ENCODE measurements at regions not wholly inside any gene's neighbourhood (a gene's known extent, or its start where the extent isn't known, plus 50 kb on each side); places are given as distances from the start of the nearest gene placed in this dataset.
"Not testable (repeated sequence)": the region's sequence is repeated elsewhere in the genome, so short reads cannot be mapped to it uniquely, and the experiment has no call there.

GRCh38 chr20:30502670-30503069, 754.8 kb upstream of the DEFB115 start:
- Histone ChIP-seq H3K9me3 (replicated peaks; ENCODE audit: control insufficient read depth, insufficient read depth, low read length) (peaks cover 2% of the 10 kb centered on the region), H3K9me1 (replicated peaks; ENCODE audit: control insufficient read depth, extremely low read depth, insufficient read depth, low read length) (no peaks in the 10 kb centered on the region), H2AFZ (ENCODE audit: low read depth, low read length) (no peak overlapping the region), H4K20me1 (replicated peaks; ENCODE audit: control insufficient read depth, extremely low read depth, insufficient read depth, low read length) (no peaks in the 10 kb centered on the region), H3K9ac (replicated peaks; ENCODE audit: extremely low read depth, insufficient read depth, low read length) (no peak overlapping the region), H3K27me3 (ENCODE audit: control insufficient read depth in 2 of 2, insufficient read depth in 2 of 2, low read length in 2 of 2) (no peaks in the 10 kb centered on the region), H3K27ac (ENCODE audit: insufficient read depth, low read depth, low read length) (no peak overlapping the region), H3K4me2 (ENCODE audit: insufficient read depth, low read length) (no peak overlapping the region), H3K4me1 (ENCODE audit: control insufficient read depth, extremely low read depth, insufficient read depth, low read length) (no peaks in the 10 kb centered on the region), H3K4me3 (replicated peaks in 1 of 3; ENCODE audit: insufficient read depth in 1 of 3, low read depth in 1 of 3, low read length in 3 of 3) (no peak overlapping the region), H3K36me3 (ENCODE audit: control insufficient read depth in 2 of 2, extremely low read depth in 1 of 2, insufficient read depth in 2 of 2, low read length in 2 of 2) (no peaks in the 10 kb centered on the region), H3K79me2 (ENCODE audit: control insufficient read depth, insufficient read depth, low read length) (no peaks in the 10 kb centered on the region)
- no peak for TF ChIP-seq MYC (IDR thresholded peaks at IDR 0.05; ENCODE audit: low read depth, low read length)
- TF ChIP-seq MAX (IDR thresholded peaks at IDR 0.05; ENCODE audit: insufficient read depth, insufficient read length): no peak
- no peak for TF ChIP-seq POLR2AphosphoS5 (IDR thresholded peaks at IDR 0.05; ENCODE audit: insufficient read depth, low read depth, low read length)
- TF ChIP-seq CTCF (IDR thresholded peaks at IDR 0.05; ENCODE audit: extremely low read depth in 1 of 2, insufficient read depth in 1 of 2, low read depth in 1 of 2, low read length in 2 of 2): no peak
- no peak for TF ChIP-seq GATA2 (IDR thresholded peaks at IDR 0.05; ENCODE audit: insufficient read depth, insufficient read length, low read depth, low read length)
- no peak for TF ChIP-seq FOS (IDR thresholded peaks at IDR 0.05; ENCODE audit: borderline replicate concordance, insufficient read depth, low read length)
- TF ChIP-seq EZH2 (IDR thresholded peaks at IDR 0.05; ENCODE audit: borderline replicate concordance, low read depth, low read length, severe bottlenecking): no peak
- no peak for TF ChIP-seq POLR2A (IDR thresholded peaks at IDR 0.05; ENCODE audit: low read depth, low read length)
- no peak for TF ChIP-seq JUN (IDR thresholded peaks at IDR 0.05; ENCODE audit: borderline replicate concordance, insufficient read depth, insufficient read length, low read depth)
- intact Hi-C loops (cut with micrococcal nuclease) (no loop called here), dilution Hi-C loops (cut with MboI; ENCODE audit: extremely low pct_ligation_motif_present, low sequenced_read_pairs) (no loop called here)
- no TSS peak for BruUV-seq (replicated peaks)
- ChIA-PET CTCF (no interaction called here), POLR2A (no interaction called here)
- FAIRE-seq (no peak), DNase-seq (ENCODE audit: low read depth, low spot score) (no peak)

- H3K9me3 ChIP-seq (replicated peaks; ENCODE audit: control insufficient read depth, insufficient read depth, low read length); intact Hi-C loops (cut with micrococcal nuclease); H3K4me1 ChIP-seq (ENCODE audit: control insufficient read depth, extremely low read depth, insufficient read depth, low read length); CTCF ChIA-PET; H3K4me3 ChIP-seq (replicated peaks in 1 of 3; ENCODE audit: insufficient read depth in 1 of 3, low read depth in 1 of 3, low read length in 3 of 3); dilution Hi-C loops (cut with MboI; ENCODE audit: extremely low pct_ligation_motif_present, low sequenced_read_pairs); DNase-seq (ENCODE audit: low read depth, low spot score); H3K4me2 ChIP-seq (ENCODE audit: insufficient read depth, low read length); H3K27me3 ChIP-seq (ENCODE audit: control insufficient read depth in 2 of 2, insufficient read depth in 2 of 2, low read length in 2 of 2); BruUV-seq (replicated peaks); H3K36me3 ChIP-seq (ENCODE audit: control insufficient read depth in 2 of 2, extremely low read depth in 1 of 2, insufficient read depth in 2 of 2, low read length in 2 of 2); H3K9me1 ChIP-seq (replicated peaks; ENCODE audit: control insufficient read depth, extremely low read depth, insufficient read depth, low read length); FAIRE-seq; H4K20me1 ChIP-seq (replicated peaks; ENCODE audit: control insufficient read depth, extremely low read depth, insufficient read depth, low read length); POLR2A ChIA-PET; H3K27ac ChIP-seq (ENCODE audit: insufficient read depth, low read depth, low read length); H2AFZ ChIP-seq (ENCODE audit: low read depth, low read length); H3K79me2 ChIP-seq (ENCODE audit: control insufficient read depth, insufficient read depth, low read length); H3K9ac ChIP-seq (replicated peaks; ENCODE audit: extremely low read depth, insufficient read depth, low read length): not testable (repeated sequence)
These were observed 754.3 kb upstream of the DEFB115 start for GRCh38 chr20:30503204-30503603.

Measured in endothelial cell of umbilical vein (primary cell).